Endothelial cell (in vitro differentiated cells): ENCODE measurements at regions not wholly inside any gene's neighbourhood (a gene's known extent, or its start where the extent isn't known, plus 50 kb on each side); places are given as distances from the start of the nearest gene placed in this dataset.

Source experiments
- DNase-seq: peaks from one replicate; pipeline ENCODE4 v3.0.0; 2021; ENCODE audit warnings: low spot score
- H3K27ac Mint-ChIP-seq: one replicate; pipeline ENCODE4 v1.8.0; 2021; ENCODE audit warnings: mixed read lengths, inconsistent platforms; ENCODE audit not compliant: unreplicated experiment
- H3K27me3 Mint-ChIP-seq: one replicate; pipeline ENCODE4 v1.8.0; 2021; ENCODE audit warnings: mild to moderate bottlenecking, moderate library complexity, mixed read lengths, inconsistent platforms; ENCODE audit not compliant: unreplicated experiment
- H3K36me3 Mint-ChIP-seq: one replicate; pipeline ENCODE4 v1.8.0; 2021; ENCODE audit warnings: mild to moderate bottlenecking, low read depth, mixed read lengths, inconsistent platforms; ENCODE audit not compliant: unreplicated experiment
- H3K4me1 Mint-ChIP-seq: one replicate; pipeline ENCODE4 v1.8.0; 2021; ENCODE audit warnings: mild to moderate bottlenecking, mixed read lengths, inconsistent platforms; ENCODE audit not compliant: unreplicated experiment
- H3K4me3 Mint-ChIP-seq: one replicate; pipeline ENCODE4 v1.8.0; 2021; ENCODE audit warnings: mild to moderate bottlenecking, mixed read lengths, inconsistent platforms; ENCODE audit not compliant: unreplicated experiment
- H3K9me3 Mint-ChIP-seq: one replicate; pipeline ENCODE4 v1.8.0; 2021; ENCODE audit warnings: mixed read lengths, inconsistent platforms; ENCODE audit not compliant: unreplicated experiment
- CTCF ChIP-seq: fragments of 200-600 bp; sonication (generic); IDR thresholded peaks from one replicate; pipeline ENCODE4 v1.5.0; 2021; ENCODE audit warnings: antibody characterized with exemption; ENCODE audit not compliant: unreplicated experiment

- Mint-ChIP-seq H3K9me3 (no peaks in the 10 kb centered on the region), H3K27me3 (no peaks in the 10 kb centered on the region), H3K4me3 (no peak overlapping the region), H3K4me1 (no peaks in the 10 kb centered on the region), H3K27ac (no peak overlapping the region), H3K36me3 (no peaks in the 10 kb centered on the region)
- TF ChIP-seq CTCF, result no peak
- DNase-seq, result no peak
Measured at GRCh38 chr5:8446179-8446578, 577.2 kb downstream of the MTRR start.

DNA sequence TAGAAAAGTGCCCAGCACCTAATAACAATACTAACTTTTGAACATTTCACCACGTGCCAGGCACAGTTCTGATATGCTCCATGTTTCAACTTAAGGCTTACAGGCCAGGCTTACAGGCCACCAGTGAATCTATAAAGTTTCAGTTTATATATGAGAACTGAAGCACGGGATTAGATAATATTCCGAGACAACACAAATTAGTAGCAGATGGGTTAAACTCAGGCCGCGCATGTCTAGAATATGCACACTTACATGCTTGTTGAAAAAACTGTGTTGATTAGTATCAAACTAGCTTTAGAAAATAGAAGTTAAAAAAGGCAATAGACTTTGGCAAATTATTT lies 587.9 kb downstream of the MTRR start:
- H3K9me3 Mint-ChIP-seq, result peaks cover 4% of the 10 kb centered on the region
- peaks cover 4% of the 10 kb centered on the region for H3K36me3 Mint-ChIP-seq
- peak overlapping the region; percentile 89 for H3K4me3 Mint-ChIP-seq
- H3K4me1 Mint-ChIP-seq, result peaks cover 3% of the 10 kb centered on the region
- H3K27ac Mint-ChIP-seq, result peak overlapping the region; percentile 80
- no peak for TF ChIP-seq CTCF
- no peaks in the 10 kb centered on the region for H3K27me3 Mint-ChIP-seq
- no peak for DNase-seq

GRCh38 chr5:8457187-8458037 lies 588.5 kb downstream of the MTRR start:
- H3K4me3 Mint-ChIP-seq, result peak overlapping the region; percentile 89
- peak overlapping the region; percentile 80 for H3K27ac Mint-ChIP-seq
- H3K36me3 Mint-ChIP-seq, result peaks cover 4% of the 10 kb centered on the region
- H3K4me1 Mint-ChIP-seq, result peaks cover 3% of the 10 kb centered on the region
- TF ChIP-seq CTCF, result no peak
- DNase-seq, result peak; percentile 48
- H3K9me3 Mint-ChIP-seq, result peaks cover 4% of the 10 kb centered on the region
- no peaks in the 10 kb centered on the region for H3K27me3 Mint-ChIP-seq

DNA sequence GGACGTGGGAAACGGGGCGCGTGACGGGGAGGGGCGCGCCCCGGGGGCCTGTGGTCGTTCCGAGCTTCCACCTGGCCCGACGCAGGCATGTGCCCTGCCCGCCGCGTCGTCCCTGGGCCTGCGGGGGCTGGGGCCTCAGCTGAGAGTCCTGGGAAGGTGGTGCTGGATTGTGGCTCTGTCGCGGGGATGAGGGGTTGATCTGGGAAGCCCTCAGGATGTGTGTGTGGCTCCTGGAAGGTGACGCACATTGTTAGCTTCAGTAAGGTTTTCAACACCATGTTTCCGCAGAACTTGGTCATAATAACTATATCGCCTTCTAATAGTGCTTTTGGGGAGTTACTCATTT lies 589.1 kb downstream of the MTRR start:
- Mint-ChIP-seq H3K27me3 (no peaks in the 10 kb centered on the region), H3K36me3 (peaks cover 4% of the 10 kb centered on the region), H3K4me1 (peaks cover 3% of the 10 kb centered on the region), H3K4me3 (peak overlapping the region; percentile 83), H3K9me3 (peaks cover 4% of the 10 kb centered on the region), H3K27ac (no peak overlapping the region)
- DNase-seq, result no peak
- no peak for TF ChIP-seq CTCF

- H3K4me1 Mint-ChIP-seq, result peaks cover 3% of the 10 kb centered on the region
- H3K36me3 Mint-ChIP-seq, result peaks cover 4% of the 10 kb centered on the region
- H3K27me3 Mint-ChIP-seq, result no peaks in the 10 kb centered on the region
- TF ChIP-seq CTCF, result no peak
- no peak overlapping the region for H3K27ac Mint-ChIP-seq
- H3K9me3 Mint-ChIP-seq, result peaks cover 4% of the 10 kb centered on the region
- DNase-seq, result no peak
- H3K4me3 Mint-ChIP-seq, result no peak overlapping the region
Measured at GRCh38 chr5:8461543-8461942, 592.6 kb downstream of the MTRR start.
